ENCODE measurements at regions not wholly inside any gene's neighbourhood (a gene's known extent, or its start where the extent isn't known, plus 50 kb on each side); places are given as distances from the start of the nearest gene placed in this dataset.

GRCh38 chr13:34258646-34259386 is 440.9 kb downstream of the RFC3 start:
- no peak overlapping the region for H3K4me3 Mint-ChIP-seq (ENCODE audit: unreplicated experiment)
- Histone ChIP-seq H3K9me3 (no peaks in the 10 kb centered on the region; the same call in 1 of the 2 replicates), H3K36me3 (ENCODE audit: control insufficient read depth, insufficient read depth, low read length) (no peaks in the 10 kb centered on the region), H3K4me3 (ENCODE audit: low read depth, low read length) (no peak overlapping the region), H3K27me3 (replicated peaks; ENCODE audit: control insufficient read depth, insufficient read depth, low read length) (no peaks in the 10 kb centered on the region), H3K4me1 (no peaks in the 10 kb centered on the region)
- H3K9me3 Mint-ChIP-seq (ENCODE audit: unreplicated experiment) = no peaks in the 10 kb centered on the region
- H3K27me3 Mint-ChIP-seq (ENCODE audit: insufficient read depth, unreplicated experiment) = peaks cover 3% of the 10 kb centered on the region
- peaks cover 6% of the 10 kb centered on the region for H3K4me1 Mint-ChIP-seq (ENCODE audit: low read depth, unreplicated experiment)
- H3K36me3 Mint-ChIP-seq (ENCODE audit: insufficient read depth, unreplicated experiment) = no peaks in the 10 kb centered on the region
- no TSS peak for BruUV-seq (replicated peaks)
- TF ChIP-seq CTCF (IDR thresholded peaks at IDR 0.05; ENCODE audit: insufficient read depth in 1 of 2, low read depth in 1 of 2, low read length in 1 of 2, severe bottlenecking in 1 of 2, unreplicated experiment in 1 of 2) = no peak
- DNase-seq = no peak
- POLR2A ChIA-PET = no interaction called here
- H3K27ac Mint-ChIP-seq (ENCODE audit: unreplicated experiment) = no peak overlapping the region
- intact Hi-C loops (cut with micrococcal nuclease; ENCODE audit: unreplicated experiment) = no loop called here
- CTCF ChIA-PET = no interaction called here

- ChIA-PET CTCF (no interaction called here), POLR2A (no interaction called here)
- Histone ChIP-seq H3K9me3 (no peaks in the 10 kb centered on the region; the same call in 1 of the 2 replicates), H3K4me3 (ENCODE audit: low read depth, low read length) (no peak overlapping the region), H3K4me1 (no peaks in the 10 kb centered on the region), H3K27me3 (replicated peaks; ENCODE audit: control insufficient read depth, insufficient read depth, low read length) (no peaks in the 10 kb centered on the region), H3K36me3 (ENCODE audit: control insufficient read depth, insufficient read depth, low read length) (no peaks in the 10 kb centered on the region)
- no peak for DNase-seq
- H3K27me3 Mint-ChIP-seq (ENCODE audit: insufficient read depth, unreplicated experiment) = no peaks in the 10 kb centered on the region
- no peak overlapping the region for H3K27ac Mint-ChIP-seq (ENCODE audit: unreplicated experiment)
- no peaks in the 10 kb centered on the region for H3K4me1 Mint-ChIP-seq (ENCODE audit: low read depth, unreplicated experiment)
- intact Hi-C loops (cut with micrococcal nuclease; ENCODE audit: unreplicated experiment) = no loop called here
- H3K9me3 Mint-ChIP-seq (ENCODE audit: unreplicated experiment) = no peaks in the 10 kb centered on the region
- H3K36me3 Mint-ChIP-seq (ENCODE audit: insufficient read depth, unreplicated experiment) = no peaks in the 10 kb centered on the region
- TF ChIP-seq CTCF (IDR thresholded peaks at IDR 0.05; ENCODE audit: insufficient read depth in 1 of 2, low read depth in 1 of 2, low read length in 1 of 2, severe bottlenecking in 1 of 2, unreplicated experiment in 1 of 2) = no peak
- BruUV-seq (replicated peaks) = no TSS peak
- no peak overlapping the region for H3K4me3 Mint-ChIP-seq (ENCODE audit: unreplicated experiment)
Observed at GRCh38 chr13:34263681-34264080, 445.7 kb downstream of the RFC3 start.

- intact Hi-C loops (cut with micrococcal nuclease; ENCODE audit: unreplicated experiment) = no loop called here
- DNase-seq = no peak
- H3K4me1 Mint-ChIP-seq (ENCODE audit: low read depth, unreplicated experiment) = no peaks in the 10 kb centered on the region
- Histone ChIP-seq H3K4me1 (no peaks in the 10 kb centered on the region), H3K36me3 (ENCODE audit: control insufficient read depth, insufficient read depth, low read length) (no peaks in the 10 kb centered on the region), H3K4me3 (ENCODE audit: low read depth, low read length) (no peak overlapping the region), H3K27me3 (replicated peaks; ENCODE audit: control insufficient read depth, insufficient read depth, low read length) (no peaks in the 10 kb centered on the region), H3K9me3 (no peaks in the 10 kb centered on the region)
- H3K27ac Mint-ChIP-seq (ENCODE audit: unreplicated experiment) = no peak overlapping the region
- no peaks in the 10 kb centered on the region for H3K36me3 Mint-ChIP-seq (ENCODE audit: insufficient read depth, unreplicated experiment)
- CTCF ChIA-PET = no interaction called here
- BruUV-seq (replicated peaks) = no TSS peak
- no peaks in the 10 kb centered on the region for H3K9me3 Mint-ChIP-seq (ENCODE audit: unreplicated experiment)
- POLR2A ChIA-PET = no interaction called here
- TF ChIP-seq CTCF (IDR thresholded peaks at IDR 0.05; ENCODE audit: insufficient read depth in 1 of 2, low read depth in 1 of 2, low read length in 1 of 2, severe bottlenecking in 1 of 2, unreplicated experiment in 1 of 2) = no peak
- H3K27me3 Mint-ChIP-seq (ENCODE audit: insufficient read depth, unreplicated experiment) = no peaks in the 10 kb centered on the region
- H3K4me3 Mint-ChIP-seq (ENCODE audit: unreplicated experiment) = no peak overlapping the region
Observed at GRCh38 chr13:34265046-34265679, 447.2 kb downstream of the RFC3 start.

All from Caco-2 (cell line).